ENCODE measurements at regions not wholly inside any gene's neighbourhood (a gene's known extent, or its start where the extent isn't known, plus 50 kb on each side); places are given as distances from the start of the nearest gene placed in this dataset.

- TF ChIP-seq EZH2phosphoT487 (IDR thresholded peaks at IDR 0.05; ENCODE audit: unreplicated experiment) (no peak), CTCF (conservative IDR thresholded peaks at IDR 0.05; ENCODE audit: low read depth in 2 of 2) (no peak), EZH2 (IDR thresholded peaks at IDR 0.05; ENCODE audit: low read depth, unreplicated experiment) (no peak), POLR2AphosphoS5 (IDR thresholded peaks at IDR 0.05; ENCODE audit: low read depth) (no peak), JUNB (IDR thresholded peaks at IDR 0.05; ENCODE audit: unreplicated experiment) (no peak), NANOG (IDR thresholded peaks at IDR 0.05; ENCODE audit: borderline replicate concordance) (no peak)
These were observed 767.7 kb downstream of the TYW1 start for GRCh38 chr7:67764289-67764688.
